ENCODE measurements at regions not wholly inside any gene's neighbourhood (a gene's known extent, or its start where the extent isn't known, plus 50 kb on each side); places are given as distances from the start of the nearest gene placed in this dataset.

- DNase-seq = no peak
Observed at GRCh38 chr1:198906739-198907422, 268.0 kb downstream of the PTPRC start.

- no peak for DNase-seq
Observed at GRCh38 chr1:198907423-198907746, 268.5 kb downstream of the PTPRC start.

- DNase-seq = no peak
Observed at GRCh38 chr1:198908995-198909394, 270.2 kb downstream of the PTPRC start.

- DNase-seq = no peak
Observed at GRCh38 chr1:198909973-198910372, 271.1 kb downstream of the PTPRC start.

GRCh38 chr1:198910816-198911215, 272.0 kb downstream of the PTPRC start:
- peak in 1 of 2 experiments; percentile 67 for DNase-seq

- DNase-seq = no peak
Observed at GRCh38 chr1:198912046-198912445, 273.2 kb downstream of the PTPRC start.

- no peak for DNase-seq
Observed at GRCh38 chr1:198913667-198914066, 274.8 kb downstream of the PTPRC start.

GRCh38 chr1:198915327-198916231, 276.7 kb downstream of the PTPRC start:
- DNase-seq = no peak

GRCh38 chr1:198917226-198917625, 278.4 kb downstream of the PTPRC start:
- DNase-seq = no peak

- DNase-seq = no peak
Observed at GRCh38 chr1:198918920-198919319, 280.1 kb downstream of the PTPRC start.

GRCh38 chr1:198919667-198920398, 281.0 kb downstream of the PTPRC start:
- no peak for DNase-seq

GRCh38 chr1:198922638-198923430, 284.0 kb downstream of the PTPRC start:
- DNase-seq = no peak

- no peak for DNase-seq
Observed at GRCh38 chr1:198923993-198924392, 285.2 kb downstream of the PTPRC start.

GRCh38 chr1:198925567-198925966, 286.7 kb downstream of the PTPRC start:
- no peak for DNase-seq

GRCh38 chr1:198927129-198927528, 288.3 kb downstream of the PTPRC start:
- DNase-seq = no peak

- DNase-seq = no peak
Observed at GRCh38 chr1:198929111-198929604, 290.3 kb downstream of the PTPRC start.

- peak; percentile 62 to 83 for DNase-seq
Observed at GRCh38 chr1:198929961-198930599, 291.2 kb downstream of the PTPRC start.

GRCh38 chr1:198932351-198932991, 293.6 kb downstream of the PTPRC start:
- peak in 1 of 2 experiments; percentile 18 for DNase-seq

- no peak for DNase-seq
Observed at GRCh38 chr1:198933515-198934222, 294.8 kb downstream of the PTPRC start.

GRCh38 chr1:198934426-198934825, 295.6 kb downstream of the PTPRC start:
- DNase-seq = no peak

GRCh38 chr1:198934901-198935305, 296.1 kb downstream of the PTPRC start:
- DNase-seq = peak; percentile 15 to 65
